NCI-H1436 (cell line): ENCODE measurements at regions not wholly inside any gene's neighbourhood (a gene's known extent, or its start where the extent isn't known, plus 50 kb on each side); places are given as distances from the start of the nearest gene placed in this dataset.

Source experiments
- DNase-seq: peaks from one replicate; lab custom pipeline; 2025; lab: John Stamatoyannopoulos, UW

DNA sequence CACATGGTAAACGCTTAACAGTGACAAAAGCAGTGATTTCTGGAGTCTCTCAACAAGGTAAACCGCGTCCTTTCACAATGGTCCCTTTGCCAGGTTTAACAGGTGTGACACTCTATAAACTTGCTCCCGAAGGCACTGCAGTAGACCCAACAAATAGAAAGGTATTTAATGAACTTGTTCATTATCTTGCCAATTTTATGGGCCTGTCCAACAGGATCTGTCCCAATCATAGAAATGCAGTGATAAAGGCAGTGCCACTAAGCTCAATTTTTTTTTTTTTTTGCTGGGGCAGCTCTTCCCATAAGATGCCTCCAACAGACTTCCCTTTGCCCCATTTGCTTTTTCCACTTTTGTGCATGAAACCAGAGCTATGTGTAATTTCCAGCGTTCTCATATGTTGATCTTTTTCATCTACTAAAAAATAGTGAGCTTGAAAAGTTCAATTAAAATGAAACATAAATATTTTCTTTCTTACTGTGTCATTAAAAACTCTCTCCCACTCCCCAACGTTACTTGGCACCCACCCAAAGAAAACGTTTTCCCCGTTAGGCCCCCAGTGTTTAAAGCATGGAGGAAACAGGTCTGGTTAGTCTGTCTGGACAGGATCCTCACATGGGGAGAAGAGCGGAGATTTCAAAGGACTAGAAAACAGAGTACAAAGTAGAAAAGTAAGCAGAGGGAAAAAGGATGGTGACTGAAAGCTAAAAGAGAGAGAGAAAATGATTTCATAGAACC is 80.9 kb upstream of the SPATA31D4 start:
- DNase-seq = no peak

DNA sequence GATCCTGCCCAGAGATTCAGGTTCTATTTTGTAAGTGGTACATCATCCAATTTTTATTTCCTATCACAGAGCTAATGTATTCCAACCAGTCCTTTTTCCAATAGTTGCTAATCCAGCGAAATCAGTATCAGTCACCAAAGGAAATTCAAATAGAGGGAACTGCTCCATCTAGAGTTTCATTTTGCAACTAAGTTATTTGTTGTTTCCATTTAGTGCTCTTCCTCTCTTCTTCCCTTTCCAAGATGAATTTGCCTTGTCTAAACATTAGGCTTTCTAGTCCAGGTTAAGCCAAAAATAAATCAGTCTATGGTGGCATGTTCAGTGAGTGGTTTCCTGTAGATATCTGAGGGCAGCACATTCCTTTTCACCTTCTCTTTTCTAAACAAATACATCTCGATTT is 79.8 kb upstream of the SPATA31D4 start:
- no peak for DNase-seq

DNA sequence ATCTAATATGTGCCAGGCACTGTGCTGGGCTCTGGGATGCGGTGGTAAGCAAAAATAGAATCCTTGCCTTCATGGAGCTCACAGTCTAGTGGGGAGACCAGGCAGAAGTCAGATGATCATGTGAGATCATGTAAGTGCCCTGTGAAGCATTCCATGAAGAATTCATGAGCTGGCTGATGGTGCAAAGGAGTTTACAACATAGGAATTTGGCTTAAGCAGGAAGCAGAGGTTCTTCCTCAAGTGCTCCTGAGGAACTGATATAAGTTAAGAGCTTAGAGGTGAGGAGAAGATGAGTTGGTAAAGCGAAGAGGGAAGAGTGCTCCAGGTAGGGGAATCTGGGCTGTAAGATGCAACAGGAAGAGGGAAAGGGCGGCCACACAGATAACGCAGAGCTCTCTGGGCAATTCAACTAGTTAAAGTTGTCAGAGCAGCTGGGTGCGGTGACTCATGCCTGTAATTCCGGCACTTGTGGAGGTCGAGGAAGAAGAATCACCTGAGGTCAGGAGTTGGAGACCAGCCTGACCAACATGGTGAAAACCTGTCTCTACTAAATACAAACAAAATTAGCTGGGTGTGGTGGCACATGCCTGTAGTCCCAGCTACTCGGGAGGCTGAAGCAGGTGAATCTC is 78.5 kb upstream of the SPATA31D4 start:
- no peak for DNase-seq

DNA sequence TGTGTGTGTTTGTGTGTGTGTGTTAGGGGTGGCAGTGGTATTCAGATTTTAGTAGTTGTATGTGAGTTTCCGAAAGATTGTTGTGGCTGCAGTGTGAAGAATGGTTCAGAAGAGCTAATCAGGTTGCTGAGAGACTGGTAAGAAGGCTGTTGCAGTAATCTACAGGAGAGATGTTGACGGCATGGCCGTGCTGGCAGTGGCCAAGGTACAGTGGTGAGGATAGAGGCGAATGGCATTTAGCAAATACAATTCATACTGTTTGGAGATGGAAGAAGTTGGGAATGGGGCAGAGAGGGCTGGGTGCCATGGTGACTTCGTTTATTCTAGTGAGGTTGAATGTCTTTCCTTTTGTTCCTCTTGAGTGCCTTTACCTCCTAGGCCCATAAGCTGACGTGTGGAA is 77.5 kb upstream of the SPATA31D4 start:
- DNase-seq = no peak

DNA sequence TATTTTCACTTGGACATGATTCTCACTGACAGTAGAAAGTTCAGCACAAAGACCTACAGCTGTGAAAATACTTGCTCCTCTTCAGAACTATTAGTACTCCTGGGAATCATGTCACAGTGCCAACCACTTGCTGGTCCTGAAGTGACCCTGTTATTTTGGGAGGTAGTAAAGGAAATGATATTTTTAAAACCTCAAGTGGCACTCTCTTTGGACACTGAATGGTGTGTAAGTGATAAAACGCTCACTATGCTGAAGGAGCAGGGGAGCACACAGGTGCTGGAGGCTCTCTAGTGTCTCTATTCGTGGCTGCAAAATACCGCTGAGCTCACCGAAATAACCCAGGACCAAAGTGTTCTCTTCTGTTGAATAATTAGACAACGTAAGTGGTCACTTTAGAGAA is 76.9 kb upstream of the SPATA31D4 start:
- DNase-seq = no peak

DNA sequence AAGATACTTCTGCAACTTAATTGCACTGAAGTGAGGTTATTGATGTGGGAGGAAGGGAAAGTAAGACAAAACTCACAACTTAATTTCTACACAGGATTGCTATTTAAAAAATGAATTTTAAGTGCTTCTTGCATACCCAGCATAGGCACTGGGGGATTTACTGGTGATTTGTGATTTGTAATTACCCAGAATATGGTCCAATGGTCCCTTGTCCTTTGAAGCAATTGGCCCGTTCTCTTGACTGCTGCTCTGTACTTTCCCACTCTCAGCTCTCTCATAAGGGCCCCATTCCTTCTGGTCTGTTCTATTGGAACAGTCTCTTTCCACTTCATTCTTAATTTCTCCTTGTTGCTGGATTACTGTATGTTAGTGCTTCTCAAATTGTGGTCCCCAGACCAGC is 75.4 kb upstream of the SPATA31D4 start:
- no peak for DNase-seq

DNA sequence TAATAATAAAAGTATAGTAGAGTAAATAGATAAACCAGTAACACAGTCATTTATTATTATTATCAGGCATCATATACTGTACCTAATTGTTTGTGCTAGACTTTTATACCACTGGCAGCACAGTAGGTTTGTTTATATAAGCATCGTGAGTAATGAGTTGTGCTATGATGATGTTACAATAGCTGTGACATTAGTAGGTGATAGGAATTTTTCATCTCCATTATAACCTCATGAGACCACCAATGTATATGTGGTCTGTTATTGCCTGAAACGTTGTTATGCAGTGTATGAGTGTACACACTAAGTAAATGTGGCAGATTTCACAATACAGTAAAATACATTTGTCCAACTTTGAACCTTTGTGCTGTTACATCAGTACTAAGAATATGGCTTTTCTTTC is 72.7 kb upstream of the SPATA31D4 start:
- DNase-seq = no peak

DNA sequence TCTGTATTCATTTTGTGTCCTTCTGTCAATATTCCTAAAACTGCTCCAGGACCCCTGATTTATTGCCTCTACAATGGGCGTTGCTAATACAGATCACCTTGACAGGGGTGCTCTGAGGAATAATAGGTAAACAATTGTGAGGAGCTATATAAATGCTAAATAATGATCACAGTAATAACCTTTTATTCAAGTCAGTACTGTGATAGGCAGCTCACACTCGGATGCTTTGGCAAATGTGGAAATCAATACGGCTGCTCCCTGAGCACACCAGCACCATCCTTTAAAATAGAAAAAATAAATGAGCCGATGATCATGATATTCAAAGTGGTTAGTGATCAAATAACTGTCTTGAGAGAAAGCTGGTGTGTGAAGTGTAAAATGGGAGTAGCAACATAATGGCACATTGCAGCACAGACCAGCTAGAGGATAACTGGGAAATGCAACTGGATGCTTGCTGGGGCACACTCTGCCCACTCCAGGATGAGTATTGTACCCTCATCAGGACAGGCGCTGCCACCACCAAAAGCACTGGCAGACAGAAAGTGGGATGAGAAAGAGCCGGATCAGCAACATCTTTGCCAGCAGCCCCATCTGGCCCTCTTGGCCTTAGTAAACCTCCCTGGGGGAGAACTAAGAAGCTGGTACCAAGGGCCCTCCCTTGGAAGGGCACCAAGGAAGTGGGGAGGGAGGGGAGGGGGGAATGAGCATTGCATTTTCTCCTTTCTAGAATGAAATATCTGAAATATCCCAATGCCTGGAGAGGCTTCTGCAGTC is 69.4 kb upstream of the SPATA31D4 start:
- no peak for DNase-seq

DNA sequence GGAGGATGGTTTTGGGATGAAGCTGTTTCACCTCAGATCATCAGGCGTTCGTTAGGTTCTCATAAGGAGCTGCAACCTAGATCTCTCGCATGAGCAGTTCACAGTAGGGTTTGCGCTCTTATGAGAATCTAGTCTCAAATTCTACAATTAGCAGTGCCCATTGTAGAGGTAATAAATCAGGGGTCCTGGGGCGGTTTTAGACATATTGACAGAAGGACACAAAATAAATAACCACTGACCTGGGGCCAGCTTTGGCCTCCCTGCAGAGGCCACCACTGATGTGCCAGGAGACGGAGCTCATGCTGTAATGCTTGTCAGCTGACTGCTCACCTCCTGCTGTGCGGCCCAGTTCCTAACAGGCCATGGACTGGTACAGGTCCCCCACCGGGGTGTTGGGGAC is 67.6 kb upstream of the SPATA31D4 start:
- DNase-seq = no peak

DNA sequence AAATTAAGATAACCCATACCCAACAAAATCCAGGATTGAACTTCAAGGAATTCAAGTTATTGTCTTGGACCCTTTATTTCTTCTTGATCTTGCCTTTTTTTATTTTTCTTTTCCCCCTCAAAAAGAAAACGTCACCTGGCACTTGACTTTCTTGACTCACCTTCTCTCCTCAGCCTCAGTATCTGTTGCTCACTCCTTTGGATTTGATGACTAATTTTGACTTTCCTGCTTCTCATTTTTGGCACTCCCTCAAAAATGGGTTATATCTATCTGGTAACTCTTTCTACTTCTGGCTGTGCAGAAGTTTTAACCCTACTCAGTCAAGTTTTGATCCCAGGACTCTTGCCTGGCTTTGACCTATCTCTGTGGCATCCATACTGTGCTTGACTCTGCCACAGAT is 66.6 kb upstream of the SPATA31D4 start:
- no peak for DNase-seq

DNA sequence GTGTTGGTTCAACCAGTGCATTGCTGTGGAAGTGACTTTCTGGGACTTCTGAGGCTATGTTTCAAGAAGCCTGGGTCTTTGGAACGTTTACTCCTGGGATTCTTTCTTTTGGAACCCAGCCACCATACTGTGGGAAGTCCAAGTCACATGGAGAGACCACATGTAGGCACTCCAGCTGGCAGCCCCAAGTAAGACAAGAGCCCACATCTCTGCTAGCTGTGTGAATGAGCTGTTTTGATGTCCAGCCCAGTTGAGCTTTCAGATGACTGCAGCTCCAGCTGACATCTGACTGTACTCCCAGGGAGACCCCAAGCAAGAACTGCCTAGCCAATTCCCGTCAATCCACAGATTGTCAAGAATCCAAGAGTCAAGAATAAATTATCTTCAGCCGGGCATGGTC is 60.1 kb upstream of the SPATA31D4 start:
- no peak for DNase-seq

DNA sequence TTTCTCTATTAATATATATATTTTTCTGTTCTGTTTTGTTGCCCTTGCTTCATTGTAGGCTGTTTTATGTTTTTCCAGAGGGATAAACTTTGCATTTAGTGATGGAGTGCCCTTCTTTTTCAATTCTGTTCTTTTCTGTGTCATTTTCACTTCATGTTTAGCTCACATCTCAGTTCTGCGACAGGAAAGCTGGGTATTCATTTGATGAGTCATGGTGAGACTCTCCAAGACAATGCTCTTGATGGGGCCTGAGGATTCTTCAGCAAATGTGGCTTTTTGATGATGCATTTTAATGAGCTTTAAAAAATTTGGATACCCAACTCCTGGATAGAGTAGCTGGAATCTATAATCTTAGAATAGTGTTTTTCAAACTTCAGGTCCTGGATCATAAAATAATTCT is 56.5 kb upstream of the SPATA31D4 start:
- no peak for DNase-seq

DNA sequence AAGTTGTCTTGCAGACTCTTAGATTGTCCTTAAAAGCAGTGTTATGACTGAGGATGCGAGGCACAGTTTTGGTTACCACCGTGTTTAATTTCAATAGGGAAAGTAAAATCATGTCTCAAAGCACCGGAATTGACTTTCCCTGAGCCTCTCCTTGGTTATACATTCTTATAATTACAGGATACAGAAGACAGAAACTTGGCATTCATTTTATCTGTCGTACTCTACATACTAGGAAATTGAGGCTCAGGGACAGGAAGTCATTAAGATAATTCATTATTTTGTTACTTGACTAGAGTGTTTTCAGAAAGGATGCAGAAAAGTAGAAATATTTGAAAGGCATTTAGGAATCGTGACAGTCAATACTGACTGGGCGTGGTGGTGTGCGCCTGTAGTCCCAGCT is 54.0 kb upstream of the SPATA31D4 start:
- DNase-seq = no peak

DNA sequence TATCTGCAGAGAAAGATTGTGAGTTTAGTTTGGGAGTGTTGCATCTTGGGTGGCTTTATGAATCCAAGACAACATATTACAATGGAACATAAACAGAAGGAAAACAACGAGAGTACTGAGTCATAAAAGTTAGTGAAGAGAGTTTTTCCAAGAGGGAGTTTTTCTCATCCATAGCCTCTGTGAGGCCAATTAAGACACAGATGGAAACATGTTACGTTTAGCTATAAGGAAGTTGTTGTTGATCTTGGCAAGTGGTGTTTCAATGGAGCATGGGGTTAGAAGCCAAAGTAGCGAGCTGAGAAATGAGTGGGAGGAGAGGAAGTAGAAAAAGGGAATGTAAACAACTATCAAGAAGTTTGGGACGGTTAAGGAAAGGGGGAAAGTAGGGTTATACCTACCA is 53.3 kb upstream of the SPATA31D4 start:
- no peak for DNase-seq

DNA sequence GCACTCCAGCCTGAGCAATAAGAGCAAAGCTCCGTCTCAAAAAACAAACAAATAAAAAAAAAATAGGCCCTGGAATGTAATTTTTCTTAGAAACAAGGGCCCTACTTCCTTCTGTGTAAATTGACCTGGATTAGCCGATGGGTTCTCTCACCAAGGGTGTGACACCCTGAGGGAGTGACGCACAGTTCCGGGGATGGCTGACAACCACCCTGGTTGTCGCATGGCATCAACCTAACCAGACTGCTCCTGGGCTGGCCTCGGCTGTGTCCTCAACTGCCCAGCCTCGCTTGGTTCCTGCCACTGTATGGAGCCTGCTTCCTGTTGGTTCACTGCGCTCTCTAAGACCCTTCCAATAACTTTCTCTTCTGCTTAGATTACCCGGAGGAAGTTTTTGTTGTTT is 51.2 kb upstream of the SPATA31D4 start:
- DNase-seq = no peak
